ENCODE measurements at regions not wholly inside any gene's neighbourhood (a gene's known extent, or its start where the extent isn't known, plus 50 kb on each side); places are given as distances from the start of the nearest gene placed in this dataset.
A peak's percentile ranks its signal among the peaks of the same experiment; 100 is the strongest.
"Not testable (repeated sequence)": the region's sequence is repeated elsewhere in the genome, so short reads cannot be mapped to it uniquely, and the experiment has no call there.

- DNase-seq (ENCODE audit: insufficient read length, low spot score) (no peak), FAIRE-seq (no peak)
Observed at GRCh38 chr12:30578426-30578825, 117.2 kb downstream of the IPO8 start.

GRCh38 chr12:30573145-30573544 lies 122.5 kb downstream of the IPO8 start:
- no peak for DNase-seq (ENCODE audit: insufficient read length, low spot score)
- FAIRE-seq, result no peak

GRCh38 chr12:30570211-30570890 lies 125.3 kb downstream of the IPO8 start:
- DNase-seq (ENCODE audit: insufficient read length, low spot score) (no peak), FAIRE-seq (no peak)

GRCh38 chr12:30569426-30569825 lies 126.2 kb downstream of the IPO8 start:
- no peak for DNase-seq (ENCODE audit: insufficient read length, low spot score)
- no peak for FAIRE-seq

- no peak for DNase-seq (ENCODE audit: insufficient read length, low spot score)
- FAIRE-seq, result no peak
Observed at GRCh38 chr12:30568453-30568852, 127.2 kb downstream of the IPO8 start.

GRCh38 chr12:30567082-30567481 lies 128.6 kb downstream of the IPO8 start:
- no peak for FAIRE-seq
- no peak for DNase-seq (ENCODE audit: insufficient read length, low spot score)

GRCh38 chr12:30564394-30564793 lies 131.3 kb downstream of the IPO8 start:
- FAIRE-seq (no peak), DNase-seq (ENCODE audit: insufficient read length, low spot score) (no peak)

- FAIRE-seq (no peak), DNase-seq (ENCODE audit: insufficient read length, low spot score) (no peak)
Observed at GRCh38 chr12:30548203-30548602, 147.5 kb downstream of the IPO8 start.

GRCh38 chr12:30546121-30546520 lies 149.5 kb downstream of the IPO8 start:
- FAIRE-seq (peak; percentile 14), DNase-seq (ENCODE audit: insufficient read length, low spot score) (no peak)

GRCh38 chr12:30544704-30545103 lies 151.0 kb downstream of the IPO8 start:
- not testable (repeated sequence) for DNase-seq (ENCODE audit: insufficient read length, low spot score); FAIRE-seq

GRCh38 chr12:30537228-30537627 lies 158.4 kb downstream of the IPO8 start:
- DNase-seq (ENCODE audit: insufficient read length, low spot score) (no peak), FAIRE-seq (no peak)

GRCh38 chr12:30533558-30534265 lies 162.0 kb downstream of the IPO8 start:
- FAIRE-seq (no peak), DNase-seq (ENCODE audit: insufficient read length, low spot score) (no peak)

GRCh38 chr12:30531731-30532678 lies 163.7 kb downstream of the IPO8 start:
- FAIRE-seq (no peak), DNase-seq (ENCODE audit: insufficient read length, low spot score) (no peak)

- FAIRE-seq (no peak), DNase-seq (ENCODE audit: insufficient read length, low spot score) (no peak)
Observed at GRCh38 chr12:30529489-30530269, 166.0 kb downstream of the IPO8 start.

- no peak for FAIRE-seq
- DNase-seq (ENCODE audit: insufficient read length, low spot score), result no peak
Observed at GRCh38 chr12:30525171-30525570, 170.5 kb downstream of the IPO8 start.

GRCh38 chr12:30520285-30520684 lies 175.4 kb downstream of the IPO8 start:
- not testable (repeated sequence) for FAIRE-seq

GRCh38 chr12:30519535-30519934 lies 176.1 kb downstream of the IPO8 start:
- FAIRE-seq (no peak), DNase-seq (ENCODE audit: insufficient read length, low spot score) (no peak)

More at GRCh38 chr12:30520285-30520684, 175.4 kb downstream of the IPO8 start:
- not testable (repeated sequence) for DNase-seq (ENCODE audit: insufficient read length, low spot score)

GRCh38 chr12:30517320-30517719 lies 178.3 kb downstream of the IPO8 start:
- no peak for FAIRE-seq
- no peak for DNase-seq (ENCODE audit: insufficient read length, low spot score)

- DNase-seq (ENCODE audit: insufficient read length, low spot score) (no peak), FAIRE-seq (peak; percentile 23)
Observed at GRCh38 chr12:30515351-30515750, 180.3 kb downstream of the IPO8 start.

GRCh38 chr12:30514666-30515065 lies 181.0 kb downstream of the IPO8 start:
- DNase-seq (ENCODE audit: insufficient read length, low spot score) (no peak), FAIRE-seq (no peak)

Data from GM19239 (cell line).